Fibroblast of lung (primary cell): ENCODE measurements at regions not wholly inside any gene's neighbourhood (a gene's known extent, or its start where the extent isn't known, plus 50 kb on each side); places are given as distances from the start of the nearest gene placed in this dataset.

Experiments used
- DNase-seq, 2 donors: peaks; one replicate each; pipeline versions ENCODE4 v3.0.0 to v3.0.0-alpha.2; 2010; ENCODE audit warnings: low read depth in 2 of 2
- H2AFZ ChIP-seq: 2 replicates; pipeline ENCODE4 v1.5.1; 2012; ENCODE audit warnings: low read length, control low read depth, inconsistent platforms
- H3K27ac ChIP-seq: 2 replicates; pipeline ENCODE4 v1.5.1; 2011; ENCODE audit warnings: low read length, control low read depth; ENCODE audit not compliant: insufficient read depth
- H3K27me3 ChIP-seq: 2 replicates; pipeline ENCODE4 v1.5.1; 2011; ENCODE audit warnings: mild to moderate bottlenecking, low read length; ENCODE audit not compliant: control insufficient read depth, insufficient read depth
- H3K36me3 ChIP-seq: 2 replicates; pipeline ENCODE4 v1.5.1; 2011; ENCODE audit warnings: low read length; ENCODE audit not compliant: control insufficient read depth, insufficient read depth
- H3K4me1 ChIP-seq: 2 replicates; pipeline ENCODE4 v1.5.1; 2011; ENCODE audit warnings: low read length; ENCODE audit not compliant: control insufficient read depth, insufficient read depth; ENCODE audit errors: extremely low read depth
- H3K4me2 ChIP-seq: 2 replicates; pipeline ENCODE4 v1.5.1; 2011; ENCODE audit warnings: low read length, control low read depth; ENCODE audit not compliant: insufficient read depth; ENCODE audit errors: extremely low read depth
- H3K4me3 ChIP-seq, 4 experiments: fragments of 200-600 bp in 1 of 4; sonication (generic) in 1 of 4; replicated peaks in 1 of 4; 2 replicates each; pipeline ENCODE4 v1.5.1; 2011 to 2016; ENCODE audit warnings: low read length in 4 of 4, low read depth in 3 of 4, mild to moderate bottlenecking in 3 of 4, control low read depth in 2 of 4, inconsistent platforms in 1 of 4, mixed read lengths in 1 of 4; ENCODE audit not compliant: insufficient read depth in 1 of 4; ENCODE audit errors: control extremely low read depth in 1 of 4
- H3K79me2 ChIP-seq: 2 replicates; pipeline ENCODE4 v1.5.1; 2012; ENCODE audit warnings: mild to moderate bottlenecking, low read length, inconsistent platforms; ENCODE audit not compliant: control insufficient read depth, insufficient read depth
- H3K9ac ChIP-seq: 2 replicates; pipeline ENCODE4 v1.5.1; 2011; ENCODE audit warnings: mild to moderate bottlenecking, low read length, control low read depth; ENCODE audit not compliant: insufficient read depth
- H3K9me3 ChIP-seq: 2 replicates; pipeline ENCODE4 v1.5.1; 2012; ENCODE audit warnings: low read depth, low read length; ENCODE audit not compliant: control insufficient read depth, insufficient read depth
- H4K20me1 ChIP-seq: 2 replicates; pipeline ENCODE4 v1.5.1; 2011; ENCODE audit warnings: low read length; ENCODE audit not compliant: control insufficient read depth, insufficient read depth; ENCODE audit errors: extremely low read depth
- CTCF ChIP-seq, 2 donors: IDR thresholded peaks in 1 of 2; conservative IDR thresholded peaks in 1 of 2; 1 replicate in 1 of 2; 2 replicates in 1 of 2; pipeline ENCODE4 v1.5.1; 2011 to 2012; ENCODE audit warnings: low read length in 2 of 2, control low read depth in 1 of 2, inconsistent platforms in 1 of 2, low read depth in 1 of 2, mild to moderate bottlenecking in 1 of 2
- EZH2 ChIP-seq: IDR thresholded peaks from 2 replicates; pipeline ENCODE4 v1.5.1; 2012; ENCODE audit warnings: low read length, control low read depth, mild to moderate bottlenecking; ENCODE audit errors: missing control alignments

DNA sequence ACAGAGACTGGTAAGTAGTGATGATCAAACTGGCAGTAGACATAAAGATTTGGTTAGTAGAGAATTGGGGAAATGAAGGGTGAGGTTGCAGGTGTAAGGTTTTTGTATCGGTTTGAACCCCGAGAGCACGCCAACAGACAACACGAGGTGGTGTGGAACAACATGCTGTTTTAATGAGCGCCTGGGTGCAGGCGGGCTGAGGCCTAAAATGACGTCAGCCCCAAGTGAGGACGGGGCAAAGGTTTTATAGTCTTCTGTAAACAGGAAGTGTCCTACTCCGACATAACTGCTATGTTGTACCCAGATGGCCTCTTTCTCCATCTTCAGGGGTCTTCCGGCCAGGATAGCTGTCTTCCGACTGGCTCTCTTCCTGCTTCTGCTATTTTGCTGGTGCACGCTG lies 178.8 kb downstream of the HHIPL2 start:
- no peak overlapping the region for H3K9ac ChIP-seq
- H2AFZ ChIP-seq = no peak overlapping the region
- no peak for TF ChIP-seq EZH2
- no peak overlapping the region for H3K27ac ChIP-seq
- H3K4me1 ChIP-seq = peaks cover 7% of the 10 kb centered on the region
- H3K4me3 ChIP-seq = no peak overlapping the region
- H3K36me3 ChIP-seq = no peaks in the 10 kb centered on the region
- H4K20me1 ChIP-seq = no peaks in the 10 kb centered on the region
- no peak overlapping the region for H3K4me2 ChIP-seq
- H3K27me3 ChIP-seq = no peaks in the 10 kb centered on the region
- no peak for DNase-seq
- no peaks in the 10 kb centered on the region for H3K9me3 ChIP-seq
- H3K79me2 ChIP-seq = no peaks in the 10 kb centered on the region

GRCh38 chr1:222358100-222358499 lies 189.8 kb downstream of the HHIPL2 start:
- no peak for DNase-seq
- H3K4me2 ChIP-seq = no peak overlapping the region
- no peak overlapping the region for H3K27ac ChIP-seq
- H3K36me3 ChIP-seq = no peaks in the 10 kb centered on the region
- H3K4me1 ChIP-seq = no peaks in the 10 kb centered on the region
- no peaks in the 10 kb centered on the region for H4K20me1 ChIP-seq
- no peak overlapping the region for H2AFZ ChIP-seq
- H3K9ac ChIP-seq = no peak overlapping the region
- H3K27me3 ChIP-seq = peaks cover 2% of the 10 kb centered on the region
- TF ChIP-seq CTCF (conservative IDR thresholded peaks at IDR 0.05 in 1 of 2, IDR thresholded peaks at IDR 0.05 in 1 of 2; ENCODE audit: low read depth in 1 of 2, low read length in 2 of 2) (no peak), EZH2 (no peak)
- no peaks in the 10 kb centered on the region for H3K79me2 ChIP-seq
- H3K9me3 ChIP-seq = no peaks in the 10 kb centered on the region
- no peak overlapping the region for H3K4me3 ChIP-seq

DNA sequence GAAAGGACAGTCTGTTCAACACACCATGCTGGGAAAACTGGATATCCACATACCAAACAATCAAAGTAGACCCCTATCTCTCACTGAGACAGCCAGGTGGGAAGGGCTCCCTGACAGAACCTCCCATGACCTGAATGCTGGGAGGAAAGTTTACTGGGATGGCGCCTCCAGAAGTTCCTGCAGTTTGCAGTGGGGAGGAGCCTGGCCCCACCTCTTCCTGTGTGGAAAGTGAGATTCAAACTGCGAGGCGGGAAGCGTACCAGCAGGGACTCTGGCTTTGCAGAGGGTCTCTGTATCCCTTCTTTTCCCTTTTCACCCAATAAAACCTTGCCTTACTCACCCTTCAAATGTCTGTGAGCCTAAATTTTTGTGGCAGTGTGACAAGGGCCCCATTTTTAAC lies 190.7 kb downstream of the HHIPL2 start:
- DNase-seq = no peak

More for the DNA sequence above, 190.7 kb downstream of the HHIPL2 start:
- no peaks in the 10 kb centered on the region for H3K9me3 ChIP-seq
- no peak overlapping the region for H2AFZ ChIP-seq
- no peak overlapping the region for H3K9ac ChIP-seq
- no peak overlapping the region for H3K27ac ChIP-seq
- H3K36me3 ChIP-seq = no peaks in the 10 kb centered on the region
- H3K4me2 ChIP-seq = no peak overlapping the region
- no peak overlapping the region for H3K4me3 ChIP-seq
- no peaks in the 10 kb centered on the region for H4K20me1 ChIP-seq
- H3K79me2 ChIP-seq = no peaks in the 10 kb centered on the region
- H3K27me3 ChIP-seq = no peaks in the 10 kb centered on the region
- H3K4me1 ChIP-seq = no peaks in the 10 kb centered on the region
- TF ChIP-seq CTCF (conservative IDR thresholded peaks at IDR 0.05 in 1 of 2, IDR thresholded peaks at IDR 0.05 in 1 of 2; ENCODE audit: low read depth in 1 of 2, low read length in 2 of 2) = no peak
- TF ChIP-seq EZH2 = no peak
